Naive thymus-derived CD4-positive, alpha-beta T cell (primary cell): ENCODE measurements at regions not wholly inside any gene's neighbourhood (a gene's known extent, or its start where the extent isn't known, plus 50 kb on each side); places are given as distances from the start of the nearest gene placed in this dataset.

Source experiments
- ATAC-seq: fragments of 150-1000 bp; cut with Tn5 transposase; 2 replicates; pipeline ENCODE4 v1.10.0; 2021; ENCODE audit warnings: mild to moderate bottlenecking, moderate library complexity
- CTCF ChIA-PET: fragments of 350-600 bp; sonication (Branson Sonifier 250); formaldehyde crosslinking; loops from one replicate; lab custom pipeline; 2021; ENCODE audit warnings: antibody characterized with exemption; lab: Charles Lee
- POLR2A ChIA-PET: fragments of 350-600 bp; sonication (Branson Sonifier 250); formaldehyde crosslinking; loops from one replicate; lab custom pipeline; 2021; ENCODE audit warnings: antibody characterized with exemption, inconsistent platforms; lab: Charles Lee
- DNase-seq, 9 donors: peaks; one replicate each; pipeline versions ENCODE4 v3.0.0 to v3.0.0-alpha.2; 2020 to 2022; ENCODE audit warnings: mixed read lengths in 1 of 9
- H3K27ac ChIP-seq: one replicate; pipeline ENCODE4 v1.7.0; 2013; ENCODE audit warnings: mild to moderate bottlenecking, low read depth, low read length, moderate library complexity
- H3K27me3 ChIP-seq, 2 donors: one replicate each; pipeline ENCODE4 v1.7.0; 2013; ENCODE audit warnings: low read length in 2 of 2, mild to moderate bottlenecking in 2 of 2, moderate library complexity in 2 of 2; ENCODE audit not compliant: control insufficient read depth in 2 of 2, insufficient read depth in 2 of 2
- H3K36me3 ChIP-seq, 3 experiments: 1 replicate in 2 of 3; 2 replicates in 1 of 3; pipeline ENCODE4 v1.7.0; 2013; ENCODE audit warnings: low read length in 3 of 3, mild to moderate bottlenecking in 3 of 3, moderate library complexity in 1 of 3; ENCODE audit not compliant: insufficient read depth in 3 of 3, control insufficient read depth in 2 of 3
- H3K4me1 ChIP-seq, 2 donors: one replicate each; pipeline ENCODE4 v1.7.0; 2013; ENCODE audit warnings: low read length in 2 of 2, mild to moderate bottlenecking in 2 of 2, moderate library complexity in 1 of 2; ENCODE audit not compliant: control insufficient read depth in 2 of 2, insufficient read depth in 2 of 2
- H3K4me3 ChIP-seq: 2 replicates; pipeline ENCODE4 v1.7.0; 2013; ENCODE audit warnings: mild to moderate bottlenecking, low read length
- H3K9me3 ChIP-seq, 3 experiments: 1 replicate in 2 of 3; 2 replicates in 1 of 3; pipeline ENCODE4 v1.7.0; 2013; ENCODE audit warnings: low read length in 3 of 3; ENCODE audit not compliant: control insufficient read depth in 2 of 3
- H3K27ac Mint-ChIP-seq, 9 donors: one replicate each; pipeline ENCODE4 v1.8.0; 2020 to 2022; ENCODE audit warnings: mixed read lengths in 9 of 9, mild to moderate bottlenecking in 8 of 9, moderate library complexity in 5 of 9, inconsistent platforms in 2 of 9
- H3K27me3 Mint-ChIP-seq, 5 donors: one replicate each; pipeline ENCODE4 v1.8.0; 2021 to 2022; ENCODE audit warnings: mixed read lengths in 5 of 5, mild to moderate bottlenecking in 1 of 5
- H3K36me3 Mint-ChIP-seq, 5 donors: one replicate each; pipeline ENCODE4 v1.8.0; 2020 to 2022; ENCODE audit warnings: mixed read lengths in 5 of 5, mild to moderate bottlenecking in 3 of 5, inconsistent platforms in 1 of 5
- H3K4me1 Mint-ChIP-seq, 7 donors: one replicate each; pipeline ENCODE4 v1.8.0; 2020 to 2022; ENCODE audit warnings: mixed read lengths in 7 of 7, mild to moderate bottlenecking in 3 of 7, inconsistent platforms in 1 of 7
- H3K4me3 Mint-ChIP-seq, 10 donors: one replicate each; pipeline ENCODE4 v1.8.0; 2020 to 2022; ENCODE audit warnings: mild to moderate bottlenecking in 10 of 10, mixed read lengths in 10 of 10, moderate library complexity in 6 of 10, inconsistent platforms in 2 of 10
- H3K9me3 Mint-ChIP-seq, 11 donors: one replicate each; pipeline ENCODE4 v1.8.0; 2020 to 2022; ENCODE audit warnings: mixed read lengths in 11 of 11, mild to moderate bottlenecking in 4 of 11, inconsistent platforms in 1 of 11, moderate library complexity in 1 of 11
- intact Hi-C, 2 donors: fragments of 100-400 bp; cut with micrococcal nuclease; formaldehyde crosslinking; loops; one replicate each; pipeline ENCODE4 v1.15.1; 2023

DNA sequence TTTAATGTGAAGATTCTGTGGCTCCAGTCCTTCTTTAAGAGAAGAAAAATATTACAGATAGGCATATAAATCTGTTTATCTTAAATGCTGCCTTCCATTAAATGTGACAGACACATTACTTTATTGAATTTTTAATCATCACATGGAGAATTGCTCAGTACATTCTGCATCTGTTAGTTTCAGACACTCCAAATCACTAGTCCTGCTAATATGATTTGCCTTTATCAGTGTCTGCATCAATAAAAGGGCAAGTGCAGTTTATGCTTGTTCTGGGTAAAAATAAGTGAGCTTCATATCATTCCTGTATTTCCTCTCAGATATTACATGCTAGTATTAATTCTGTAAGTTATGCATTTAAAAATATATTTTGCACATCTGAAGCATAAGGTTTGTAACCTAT lies 666.4 kb downstream of the TECRL start:
- Mint-ChIP-seq H3K36me3 (no peaks in the 10 kb centered on the region), H3K4me1 (no peaks in the 10 kb centered on the region), H3K9me3 (peaks cover 0 to 13% (median 0%) of the 10 kb centered on the region in 11 donors), H3K27ac (no peak overlapping the region), H3K4me3 (no peak overlapping the region), H3K27me3 (no peaks in the 10 kb centered on the region)
- DNase-seq (no peak), ATAC-seq (no peak)
- ChIA-PET CTCF (no interaction called here), POLR2A (no interaction called here)
- no peaks in the 10 kb centered on the region for H3K27me3 ChIP-seq
- no peaks in the 10 kb centered on the region for H3K4me1 ChIP-seq
- no peaks in the 10 kb centered on the region for H3K9me3 ChIP-seq
- no peaks in the 10 kb centered on the region for H3K36me3 ChIP-seq
- H3K4me3 ChIP-seq, result no peak overlapping the region
- H3K27ac ChIP-seq, result no peak overlapping the region
- intact Hi-C loops, result no loop called here

- Histone ChIP-seq H3K27me3 (no peaks in the 10 kb centered on the region), H3K9me3 (no peaks in the 10 kb centered on the region), H3K27ac (no peak overlapping the region), H3K4me1 (no peaks in the 10 kb centered on the region), H3K36me3 (no peaks in the 10 kb centered on the region), H3K4me3 (no peak overlapping the region)
- Mint-ChIP-seq H3K4me1 (no peaks in the 10 kb centered on the region), H3K27ac (no peak overlapping the region), H3K36me3 (no peaks in the 10 kb centered on the region), H3K9me3 (peaks cover 0 to 29% (median 7%) of the 10 kb centered on the region in 11 donors), H3K27me3 (no peaks in the 10 kb centered on the region), H3K4me3 (no peak overlapping the region)
- intact Hi-C loops, result no loop called here
- POLR2A ChIA-PET, result no interaction called here
- CTCF ChIA-PET, result no interaction called here
- no peak for DNase-seq
- no peak for ATAC-seq
These were observed 679.7 kb downstream of the TECRL start for GRCh38 chr4:63729519-63729918.

- H3K27ac Mint-ChIP-seq, result no peak overlapping the region
- POLR2A ChIA-PET, result no interaction called here
- intact Hi-C loops, result no loop called here
These were observed 680.6 kb downstream of the TECRL start for GRCh38 chr4:63728480-63729177.

GRCh38 chr4:63717384-63717783 lies 691.9 kb downstream of the TECRL start:
- ATAC-seq (no peak), DNase-seq (no peak)
- Histone ChIP-seq H3K4me1 (no peaks in the 10 kb centered on the region), H3K4me3 (no peak overlapping the region), H3K27me3 (no peaks in the 10 kb centered on the region), H3K9me3 (no peaks in the 10 kb centered on the region), H3K27ac (no peak overlapping the region), H3K36me3 (no peaks in the 10 kb centered on the region)
- Mint-ChIP-seq H3K4me1 (no peaks in the 10 kb centered on the region), H3K9me3 (peaks cover 0 to 17% (median 3%) of the 10 kb centered on the region in 11 donors), H3K27me3 (no peaks in the 10 kb centered on the region), H3K27ac (no peak overlapping the region), H3K36me3 (no peaks in the 10 kb centered on the region), H3K4me3 (no peak overlapping the region)
- ChIA-PET POLR2A (no interaction called here), CTCF (no interaction called here)
- intact Hi-C loops, result no loop called here

More at GRCh38 chr4:63728480-63729177, 680.6 kb downstream of the TECRL start:
- Mint-ChIP-seq H3K4me3 (no peak overlapping the region), H3K9me3 (peaks cover 0 to 31% (median 6%) of the 10 kb centered on the region in 11 donors), H3K27me3 (no peaks in the 10 kb centered on the region), H3K36me3 (no peaks in the 10 kb centered on the region), H3K4me1 (no peaks in the 10 kb centered on the region)
- ATAC-seq (no peak), DNase-seq (no peak)
- CTCF ChIA-PET, result no interaction called here
- Histone ChIP-seq H3K27me3 (no peaks in the 10 kb centered on the region), H3K9me3 (no peaks in the 10 kb centered on the region), H3K27ac (no peak overlapping the region), H3K36me3 (no peaks in the 10 kb centered on the region), H3K4me1 (no peaks in the 10 kb centered on the region), H3K4me3 (no peak overlapping the region)

DNA sequence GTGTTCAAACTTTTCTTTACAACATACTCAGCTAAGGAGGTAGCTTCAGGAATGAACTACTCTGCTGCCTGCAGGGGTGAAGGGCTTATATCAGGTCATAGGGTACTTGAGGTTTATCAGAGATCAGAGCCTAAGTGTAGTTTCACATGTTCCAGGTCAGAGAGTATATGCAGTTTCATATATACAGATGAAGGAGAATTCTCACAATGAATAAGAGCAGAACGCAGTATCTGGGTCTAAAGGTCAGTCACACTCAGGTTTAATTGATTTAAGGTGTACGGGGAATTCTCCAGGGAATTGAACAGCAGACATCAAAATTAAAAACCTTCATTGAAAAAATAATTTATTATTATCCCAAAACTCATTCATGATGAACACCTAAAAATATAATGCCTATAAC lies 700.6 kb downstream of the TECRL start:
- H3K27me3 ChIP-seq, result no peaks in the 10 kb centered on the region
- Mint-ChIP-seq H3K36me3 (no peaks in the 10 kb centered on the region), H3K27ac (no peak overlapping the region), H3K27me3 (no peaks in the 10 kb centered on the region), H3K4me3 (no peak overlapping the region), H3K9me3 (peaks cover 0 to 18% (median 3%) of the 10 kb centered on the region in 11 donors), H3K4me1 (no peaks in the 10 kb centered on the region)
- no peak overlapping the region for H3K27ac ChIP-seq
- POLR2A ChIA-PET, result no interaction called here
- no peaks in the 10 kb centered on the region for H3K4me1 ChIP-seq
- H3K9me3 ChIP-seq, result no peaks in the 10 kb centered on the region
- no peak overlapping the region for H3K4me3 ChIP-seq
- no peak for DNase-seq
- no peaks in the 10 kb centered on the region for H3K36me3 ChIP-seq
- no peak for ATAC-seq
- intact Hi-C loops, result no loop called here
- CTCF ChIA-PET, result no interaction called here

GRCh38 chr4:63700569-63700968 lies 708.7 kb downstream of the TECRL start:
- DNase-seq, result no peak
- Histone ChIP-seq H3K27me3 (no peaks in the 10 kb centered on the region), H3K4me1 (no peaks in the 10 kb centered on the region), H3K9me3 (no peaks in the 10 kb centered on the region), H3K36me3 (no peaks in the 10 kb centered on the region), H3K27ac (no peak overlapping the region), H3K4me3 (no peak overlapping the region)
- Mint-ChIP-seq H3K27ac (no peak overlapping the region), H3K4me1 (no peaks in the 10 kb centered on the region), H3K9me3 (peaks cover 0 to 6% (median 3%) of the 10 kb centered on the region in 11 donors), H3K27me3 (no peaks in the 10 kb centered on the region), H3K4me3 (no peak overlapping the region), H3K36me3 (no peaks in the 10 kb centered on the region)
- POLR2A ChIA-PET, result no interaction called here
- CTCF ChIA-PET, result no interaction called here
- intact Hi-C loops, result no loop called here
- ATAC-seq, result no peak

- no peaks in the 10 kb centered on the region for H3K36me3 ChIP-seq
- Mint-ChIP-seq H3K36me3 (peaks cover 0 to 7% (median 0%) of the 10 kb centered on the region in 5 donors), H3K27me3 (no peaks in the 10 kb centered on the region), H3K4me1 (no peaks in the 10 kb centered on the region), H3K4me3 (no peak overlapping the region), H3K27ac (no peak overlapping the region), H3K9me3 (peaks cover 0 to 34% (median 8%) of the 10 kb centered on the region in 11 donors)
- H3K27ac ChIP-seq, result no peak overlapping the region
- DNase-seq, result no peak
- no peak overlapping the region for H3K4me3 ChIP-seq
- ChIA-PET CTCF (no interaction called here), POLR2A (no interaction called here)
- intact Hi-C loops, result no loop called here
- peaks cover 0 to 6% (median 0%) of the 10 kb centered on the region in 3 experiments for H3K9me3 ChIP-seq
- ATAC-seq, result no peak
- H3K27me3 ChIP-seq, result no peaks in the 10 kb centered on the region
- H3K4me1 ChIP-seq, result no peaks in the 10 kb centered on the region
These were observed 715.9 kb downstream of the TECRL start for GRCh38 chr4:63693321-63693720.
